AML-193 (cell line): ENCODE measurements at regions not wholly inside any gene's neighbourhood (a gene's known extent, or its start where the extent isn't known, plus 50 kb on each side); places are given as distances from the start of the nearest gene placed in this dataset.
"Not testable (repeated sequence)": the region's sequence is repeated elsewhere in the genome, so short reads cannot be mapped to it uniquely, and the experiment has no call there.

Experiments
- DNase-seq, 2 experiments: peaks; one replicate each; lab custom pipeline; 2025; lab: John Stamatoyannopoulos, UW

GRCh38 chr1:181172082-181172481, 83.6 kb downstream of the IER5 start:
- no peak for DNase-seq

GRCh38 chr1:181173761-181174447, 85.4 kb downstream of the IER5 start:
- DNase-seq, result no peak

- DNase-seq, result no peak
Measured at GRCh38 chr1:181174861-181175260, 86.4 kb downstream of the IER5 start.

- DNase-seq, result no peak
Measured at GRCh38 chr1:181175356-181175910, 86.9 kb downstream of the IER5 start.

GRCh38 chr1:181175955-181176354, 87.5 kb downstream of the IER5 start:
- no peak for DNase-seq

- no peak for DNase-seq
Measured at GRCh38 chr1:181178241-181178879, 89.9 kb downstream of the IER5 start.

GRCh38 chr1:181179279-181179986, 90.9 kb downstream of the IER5 start:
- DNase-seq, result no peak

- DNase-seq, result no peak
Measured at GRCh38 chr1:181179987-181180365, 91.5 kb downstream of the IER5 start.

GRCh38 chr1:181180407-181181031, 92.0 kb downstream of the IER5 start:
- no peak for DNase-seq

- no peak for DNase-seq
Measured at GRCh38 chr1:181181792-181182585, 93.5 kb downstream of the IER5 start.

GRCh38 chr1:181184621-181185020, 96.1 kb downstream of the IER5 start:
- no peak for DNase-seq

- no peak for DNase-seq
Measured at GRCh38 chr1:181185461-181185860, 97.0 kb downstream of the IER5 start.

GRCh38 chr1:181186133-181186532, 97.6 kb downstream of the IER5 start:
- not testable (repeated sequence) for DNase-seq

- DNase-seq, result no peak
Measured at GRCh38 chr1:181187337-181188126, 99.0 kb downstream of the IER5 start.

GRCh38 chr1:181189245-181189644, 100.7 kb downstream of the IER5 start:
- no peak for DNase-seq

- peak; percentile 10 to 41 for DNase-seq
Measured at GRCh38 chr1:181189691-181190363, 101.3 kb downstream of the IER5 start.

- DNase-seq, result no peak
Measured at GRCh38 chr1:181190364-181191035, 102.0 kb downstream of the IER5 start.

- no peak for DNase-seq
Measured at GRCh38 chr1:181191494-181192040, 103.1 kb downstream of the IER5 start.

- DNase-seq, result no peak
Measured at GRCh38 chr1:181192316-181192715, 103.8 kb downstream of the IER5 start.
